ENCODE measurements at regions not wholly inside any gene's neighbourhood (a gene's known extent, or its start where the extent isn't known, plus 50 kb on each side); places are given as distances from the start of the nearest gene placed in this dataset.

- H3K27me3 ChIP-seq = no peaks in the 10 kb centered on the region
- ATAC-seq (no peak), DNase-seq (no peak)
- no peak overlapping the region for H3K27ac ChIP-seq
- intact Hi-C loops (cut with DNase I) = no loop called here
- no peaks in the 10 kb centered on the region for H3K4me1 ChIP-seq
- H3K9me3 ChIP-seq = no peaks in the 10 kb centered on the region
- no peak overlapping the region for H3K4me3 ChIP-seq
- H3K36me3 ChIP-seq = no peaks in the 10 kb centered on the region
- WGBS (ENCODE audit: insufficient coverage, low coverage, low lambda C conversion rate, missing lambda C conversion rate) = 51% methylated on average over 2 of the region's 2 CpGs
- TF ChIP-seq POLR2A (IDR thresholded peaks at IDR 0.05) (no peak), CTCF (IDR thresholded peaks at IDR 0.05) (no peak)
These were observed 291.6 kb downstream of the PREX1 start for GRCh38 chr20:48536206-48536605.

DNA sequence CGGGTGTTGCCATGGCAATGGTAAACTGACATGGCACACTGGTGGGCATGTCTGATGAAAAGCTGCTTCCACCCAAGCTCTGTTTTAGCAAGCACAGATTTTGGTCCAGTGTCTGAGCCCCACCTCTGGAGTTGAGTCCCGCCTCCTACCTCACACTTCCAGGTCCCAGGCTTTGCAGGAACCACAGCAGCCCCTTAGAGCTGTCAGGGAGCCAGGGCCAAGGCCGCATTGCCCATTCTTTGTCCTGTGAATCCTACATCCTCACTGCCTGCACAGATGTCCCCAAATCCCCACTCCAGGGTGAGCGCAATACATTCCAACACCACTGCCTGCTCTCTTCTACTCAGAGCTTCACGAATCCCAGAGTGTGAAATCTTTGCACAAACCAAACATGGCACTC lies 292.2 kb downstream of the PREX1 start:
- Histone ChIP-seq H3K27me3 (no peaks in the 10 kb centered on the region), H3K4me3 (no peak overlapping the region), H3K9me3 (no peaks in the 10 kb centered on the region), H3K36me3 (no peaks in the 10 kb centered on the region), H3K4me1 (no peaks in the 10 kb centered on the region), H3K27ac (no peak overlapping the region)
- no peak for DNase-seq
- intact Hi-C loops (cut with DNase I) = no loop called here
- TF ChIP-seq POLR2A (IDR thresholded peaks at IDR 0.05) (no peak), CTCF (IDR thresholded peaks at IDR 0.05) (no peak)
- 73% methylated on average over 2 of the region's 5 CpGs for WGBS (ENCODE audit: insufficient coverage, low coverage, low lambda C conversion rate, missing lambda C conversion rate)
- no peak for ATAC-seq

DNA sequence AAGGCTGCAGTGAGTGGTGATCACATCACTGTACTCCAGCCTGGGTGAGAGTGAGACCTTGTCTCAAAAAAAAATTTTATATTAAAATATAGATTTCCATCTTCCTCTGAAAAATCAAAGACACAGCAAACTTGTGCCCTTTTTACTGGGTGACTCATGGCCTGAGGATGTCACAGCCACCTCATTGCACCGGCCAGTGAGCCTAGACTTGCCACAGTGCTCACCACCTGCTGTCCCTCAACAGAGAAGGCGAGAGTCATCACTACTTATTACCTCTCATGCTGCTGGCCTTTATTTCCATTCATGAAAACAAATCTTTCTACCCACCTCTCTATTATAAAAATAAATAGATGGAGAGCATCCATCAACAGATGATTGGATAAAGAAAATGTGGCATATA lies 295.8 kb downstream of the PREX1 start:
- no peaks in the 10 kb centered on the region for H3K4me1 ChIP-seq
- no peak overlapping the region for H3K4me3 ChIP-seq
- no peak overlapping the region for H3K27ac ChIP-seq
- 78% methylated on average over 2 of the region's 2 CpGs for WGBS (ENCODE audit: insufficient coverage, low coverage, low lambda C conversion rate, missing lambda C conversion rate)
- H3K36me3 ChIP-seq = no peaks in the 10 kb centered on the region
- H3K27me3 ChIP-seq = no peaks in the 10 kb centered on the region
- H3K9me3 ChIP-seq = no peaks in the 10 kb centered on the region
- ATAC-seq (no peak), DNase-seq (no peak)
- TF ChIP-seq POLR2A (IDR thresholded peaks at IDR 0.05) (no peak), CTCF (IDR thresholded peaks at IDR 0.05) (no peak)
- intact Hi-C loops (cut with DNase I) = no loop called here

- Histone ChIP-seq H3K27ac (no peak overlapping the region), H3K9me3 (no peaks in the 10 kb centered on the region), H3K36me3 (no peaks in the 10 kb centered on the region), H3K4me1 (no peaks in the 10 kb centered on the region), H3K4me3 (no peak overlapping the region), H3K27me3 (no peaks in the 10 kb centered on the region)
- intact Hi-C loops (cut with DNase I) = no loop called here
- ATAC-seq (no peak), DNase-seq (no peak)
- TF ChIP-seq POLR2A (IDR thresholded peaks at IDR 0.05) (no peak), CTCF (IDR thresholded peaks at IDR 0.05) (no peak)
- WGBS (ENCODE audit: insufficient coverage, low coverage, low lambda C conversion rate, missing lambda C conversion rate) = 27% methylated on average over 2 of the region's 2 CpGs
These were observed 296.3 kb downstream of the PREX1 start for GRCh38 chr20:48531505-48531904.

GRCh38 chr20:48530957-48531356 lies 296.8 kb downstream of the PREX1 start:
- Histone ChIP-seq H3K4me3 (no peak overlapping the region), H3K4me1 (no peaks in the 10 kb centered on the region), H3K9me3 (no peaks in the 10 kb centered on the region), H3K27ac (no peak overlapping the region), H3K36me3 (no peaks in the 10 kb centered on the region), H3K27me3 (no peaks in the 10 kb centered on the region)
- no peak for DNase-seq
- no peak for TF ChIP-seq POLR2A (IDR thresholded peaks at IDR 0.05)
- no peak for TF ChIP-seq CTCF (IDR thresholded peaks at IDR 0.05)
- WGBS (ENCODE audit: insufficient coverage, low coverage, low lambda C conversion rate, missing lambda C conversion rate) = 47% methylated on average over 4 of the region's 5 CpGs
- intact Hi-C loops (cut with DNase I) = no loop called here
- ATAC-seq = no peak

Data from right lobe of liver (tissue), 6 donors.